SK-N-SH (cell line): ENCODE measurements at regions not wholly inside any gene's neighbourhood (a gene's known extent, or its start where the extent isn't known, plus 50 kb on each side); places are given as distances from the start of the nearest gene placed in this dataset.

Experiments used
- CTCF ChIA-PET: fragments of 300-600, 350-600 bp; formaldehyde crosslinking; extraction: SDS; loops from one replicate; lab custom pipeline; 2021; lab: Yijun Ruan, JAX
- POLR2A ChIA-PET: fragments of 350-600 bp; sonication (Branson Sonifier 250); formaldehyde crosslinking; extraction: SDS; loops from one replicate; lab custom pipeline; 2020; ENCODE audit warnings: antibody characterized with exemption, inconsistent platforms; lab: Yijun Ruan, JAX
- DNase-seq: peaks from one replicate; pipeline ENCODE4 v3.0.0; 2012
- H2AFZ ChIP-seq: fragments of 200-600 bp; sonication (generic); 2 replicates; pipeline ENCODE4 v1.8.1; 2016; ENCODE audit warnings: antibody characterized with exemption, mild to moderate bottlenecking, low read depth
- H3F3A ChIP-seq: fragments of 200-600 bp; sonication (generic); replicated peaks from 2 replicates; pipeline ENCODE3; 2016; ENCODE audit warnings: antibody characterized with exemption, mild to moderate bottlenecking; ENCODE audit not compliant: insufficient read depth
- H3K27ac ChIP-seq, 2 experiments: fragments of 200-500 bp in 1 of 2; fragments of 200-600 bp in 1 of 2; sonication (Bioruptor generic) in 1 of 2; sonication (generic), shearing (Covaris generic) in 1 of 2; 2 replicates each; pipeline versions ENCODE4 v1.5.1 to v1.6.1; 2014 to 2016; ENCODE audit warnings: low read depth in 2 of 2, inconsistent platforms in 1 of 2, low read length in 1 of 2, mild to moderate bottlenecking in 1 of 2, mixed read lengths in 1 of 2
- H3K27me3 ChIP-seq: fragments of 200-600 bp; sonication (generic), shearing (Covaris generic); 2 replicates; pipeline ENCODE4 v1.6.1; 2016; ENCODE audit warnings: mixed run types; ENCODE audit not compliant: insufficient read depth
- H3K36me3 ChIP-seq, 2 experiments: fragments of 200-500 bp in 1 of 2; fragments of 200-600 bp in 1 of 2; sonication (Bioruptor generic) in 1 of 2; sonication (generic) in 1 of 2; replicated peaks in 1 of 2; 2 replicates each; pipeline versions ENCODE3 to v1.5.1; 2014 to 2016; ENCODE audit warnings: low read length in 1 of 2, mild to moderate bottlenecking in 1 of 2; ENCODE audit not compliant: insufficient read depth in 2 of 2, control insufficient read depth in 1 of 2
- H3K4me1 ChIP-seq, 2 experiments: fragments of 200-500 bp in 1 of 2; fragments of 200-600 bp in 1 of 2; sonication (Bioruptor generic) in 1 of 2; sonication (generic), shearing (Covaris generic) in 1 of 2; 2 replicates each; pipeline versions ENCODE4 v1.5.1 to v1.6.1; 2014 to 2016; ENCODE audit warnings: low read depth in 1 of 2, low read length in 1 of 2, mixed run types in 1 of 2; ENCODE audit not compliant: insufficient read depth in 2 of 2, control insufficient read depth in 1 of 2
- H3K4me2 ChIP-seq: fragments of 200-600 bp; sonication (generic), shearing (Covaris generic); 2 replicates; pipeline ENCODE4 v1.6.1; 2017; ENCODE audit warnings: mixed run types
- H3K4me3 ChIP-seq, 2 experiments: fragments of 200-500 bp in 1 of 2; fragments of 200-600 bp in 1 of 2; sonication (Bioruptor generic) in 1 of 2; sonication (generic), shearing (Covaris generic) in 1 of 2; 2 replicates each; pipeline versions ENCODE4 v1.5.1 to v1.8.1; 2014 to 2016; ENCODE audit warnings: low read depth in 2 of 2, inconsistent platforms in 1 of 2, low read length in 1 of 2, mild to moderate bottlenecking in 1 of 2, mixed read lengths in 1 of 2, moderate library complexity in 1 of 2
- H3K79me2 ChIP-seq: fragments of 200-600 bp; sonication (generic); 2 replicates; pipeline ENCODE4 v1.8.1; 2017; ENCODE audit warnings: mild to moderate bottlenecking; ENCODE audit not compliant: insufficient read depth
- H3K9ac ChIP-seq: fragments of 200-600 bp; sonication (generic); 2 replicates; pipeline ENCODE4 v1.6.1; 2017; ENCODE audit warnings: mixed run types
- H3K9me2 ChIP-seq: fragments of 200-600 bp; sonication (generic); 2 replicates; pipeline ENCODE4 v1.6.1; 2017; ENCODE audit warnings: mixed run types
- H3K9me3 ChIP-seq: fragments of 200-600 bp; sonication (generic); 2 replicates; pipeline ENCODE4 v1.6.1; 2017; ENCODE audit warnings: mixed run types, mild to moderate bottlenecking, moderate library complexity
- H4K20me1 ChIP-seq: fragments of 200-600 bp; sonication (generic); 2 replicates; pipeline ENCODE4 v1.6.1; 2017; ENCODE audit warnings: mild to moderate bottlenecking, mixed run types; ENCODE audit not compliant: insufficient read depth
- CTCF ChIP-seq: fragments of 200-600 bp; sonication (generic); IDR thresholded peaks from 2 replicates; pipeline ENCODE4 v1.6.1; 2017; ENCODE audit warnings: antibody characterized with exemption, mild to moderate bottlenecking, moderate library complexity
- FOSL2 ChIP-seq: IDR thresholded peaks from 2 replicates; pipeline ENCODE4 v1.4.0; 2012; ENCODE audit warnings: low read depth, mild to moderate bottlenecking, moderate library complexity, borderline replicate concordance
- FOXM1 ChIP-seq: IDR thresholded peaks from 2 replicates; pipeline ENCODE4 v1.4.0; 2012; ENCODE audit warnings: low read depth, mild to moderate bottlenecking
- GABPA ChIP-seq: IDR thresholded peaks from 2 replicates; pipeline ENCODE4 v1.4.0; 2012; ENCODE audit warnings: low read depth, mild to moderate bottlenecking
- IRF3 ChIP-seq: fragments of 150-350 bp; IDR thresholded peaks from 2 replicates; pipeline ENCODE4 v1.6.1; 2016; ENCODE audit warnings: mild to moderate bottlenecking, low read depth, low read length
- JUND ChIP-seq: IDR thresholded peaks from 2 replicates; pipeline ENCODE4 v1.4.0; 2012
- MAX ChIP-seq: IDR thresholded peaks from 2 replicates; pipeline ENCODE4 v1.4.0; 2012; ENCODE audit warnings: low read depth
- MXI1 ChIP-seq: IDR thresholded peaks from 2 replicates; pipeline ENCODE4 v1.6.1; 2012; ENCODE audit warnings: mild to moderate bottlenecking, low read depth, low read length, improper control_type of control experiment
- NFIC ChIP-seq: IDR thresholded peaks from 2 replicates; pipeline ENCODE4 v1.4.0; 2012; ENCODE audit warnings: borderline replicate concordance
- NRF1 ChIP-seq: IDR thresholded peaks from 2 replicates; pipeline ENCODE4 v1.6.1; 2012; ENCODE audit warnings: low read depth, mild to moderate bottlenecking, low read length
- POLR2AphosphoS5 ChIP-seq: IDR thresholded peaks from 2 replicates; pipeline ENCODE4 v1.6.1; 2012; ENCODE audit warnings: low read depth, low read length
- RCOR1 ChIP-seq: fragments of 150-350 bp; IDR thresholded peaks from 2 replicates; pipeline ENCODE4 v1.6.1; 2017; ENCODE audit warnings: antibody characterized with exemption, low read length
- REST ChIP-seq: IDR thresholded peaks from 2 replicates; pipeline ENCODE4 v1.6.1; 2012; ENCODE audit warnings: mild to moderate bottlenecking, low read depth, low read length, moderate library complexity
- RXRA ChIP-seq: IDR thresholded peaks from 2 replicates; pipeline ENCODE4 v1.4.0; 2012; ENCODE audit warnings: low read depth, mild to moderate bottlenecking, borderline replicate concordance
- SIN3A ChIP-seq: IDR thresholded peaks from 2 replicates; pipeline ENCODE4 v1.6.1; 2012; ENCODE audit warnings: low read depth, mild to moderate bottlenecking, low read length, moderate library complexity, borderline replicate concordance
- SMC3 ChIP-seq: IDR thresholded peaks from 2 replicates; pipeline ENCODE4 v1.6.1; 2012; ENCODE audit warnings: low read depth, low read length, improper control_type of control experiment
- TCF12 ChIP-seq: IDR thresholded peaks from 2 replicates; pipeline ENCODE4 v1.4.0; 2012
- TEAD4 ChIP-seq: IDR thresholded peaks from 2 replicates; pipeline ENCODE4 v1.4.0; 2012; ENCODE audit warnings: mild to moderate bottlenecking, borderline replicate concordance; ENCODE audit not compliant: insufficient read depth
- USF2 ChIP-seq: fragments of 150-350 bp; IDR thresholded peaks from 2 replicates; pipeline ENCODE4 v1.6.1; 2017; ENCODE audit warnings: antibody characterized with exemption, low read length, low read depth, borderline replicate concordance
- YY1 ChIP-seq: IDR thresholded peaks from 2 replicates; pipeline ENCODE4 v1.4.0; 2012; ENCODE audit warnings: low read depth, mild to moderate bottlenecking
- WGBS: methylation state at CpG from one replicate; pipeline ENCODE4 v1.1.6; 2017; ENCODE audit warnings: low lambda C conversion rate; 5-methylcytosine and 5-hydroxymethylcytosine counted together

GRCh38 chr6:55636406-55637102, 57.6 kb upstream of the HMGCLL1 start:
- POLR2A ChIA-PET = no interaction called here
- 29% methylated on average over 2 of the region's 2 CpGs for WGBS
- H3K36me3 ChIP-seq = no peaks in the 10 kb centered on the region
- no peaks in the 10 kb centered on the region for H4K20me1 ChIP-seq
- H3K27ac ChIP-seq = no peak overlapping the region
- no peak overlapping the region for H2AFZ ChIP-seq
- no peak for DNase-seq
- no peak overlapping the region for H3K9ac ChIP-seq
- CTCF ChIA-PET = interaction anchor here (1.2 kb wide), 1 partner anchor 31 kb away, joined by 3 read pairs; no protein-coding TSS in a partner anchor
- TF ChIP-seq JUND (no peak), REST (no peak), NRF1 (no peak), USF2 (no peak), MXI1 (no peak), POLR2AphosphoS5 (no peak), RXRA (no peak), RCOR1 (no peak), SMC3 (no peak), GABPA (no peak), TCF12 (no peak), TEAD4 (no peak), FOXM1 (no peak), SIN3A (no peak), MAX (no peak), YY1 (no peak), FOSL2 (no peak), NFIC (no peak), IRF3 (no peak), CTCF (no peak)
- TF ChIP-seq, all 33 proteins: peak for 0
- H3K9me2 ChIP-seq = no peaks in the 10 kb centered on the region
- H3K27me3 ChIP-seq = no peaks in the 10 kb centered on the region
- no peak overlapping the region for H3K4me3 ChIP-seq
- no peaks in the 10 kb centered on the region for H3K79me2 ChIP-seq
- H3F3A ChIP-seq = no peaks in the 10 kb centered on the region
- no peaks in the 10 kb centered on the region for H3K9me3 ChIP-seq
- H3K4me2 ChIP-seq = no peak overlapping the region
- H3K4me1 ChIP-seq = no peaks in the 10 kb centered on the region
